Kidney epithelial cell (primary cell): ENCODE measurements at regions not wholly inside any gene's neighbourhood (a gene's known extent, or its start where the extent isn't known, plus 50 kb on each side); places are given as distances from the start of the nearest gene placed in this dataset.
"Not testable (repeated sequence)": the region's sequence is repeated elsewhere in the genome, so short reads cannot be mapped to it uniquely, and the experiment has no call there.

Experiments
- DNase-seq: peaks from one replicate; pipeline ENCODE4 v3.0.0-alpha.2; 2010; ENCODE audit warnings: low read depth
- H3K27me3 ChIP-seq: 2 replicates; pipeline ENCODE4 v1.6.0; 2011; ENCODE audit warnings: low read length; ENCODE audit not compliant: control insufficient read depth, insufficient read depth
- H3K36me3 ChIP-seq: 2 replicates; pipeline ENCODE4 v1.5.1; 2011; ENCODE audit warnings: low read length; ENCODE audit not compliant: control insufficient read depth, insufficient read depth
- H3K4me3 ChIP-seq: 2 replicates; pipeline ENCODE4 v1.5.1; 2011; ENCODE audit warnings: low read depth, mild to moderate bottlenecking, control low read depth, low read length
- CTCF ChIP-seq: IDR thresholded peaks from 2 replicates; pipeline ENCODE4 v1.5.1; 2011; ENCODE audit warnings: mild to moderate bottlenecking, moderate library complexity, low read length, control low read depth, inconsistent platforms; ENCODE audit not compliant: insufficient read depth, poor library complexity, severe bottlenecking

- no peak for DNase-seq
- Histone ChIP-seq H3K36me3 (no peaks in the 10 kb centered on the region), H3K4me3 (no peak overlapping the region), H3K27me3 (peaks cover 14% of the 10 kb centered on the region)
- TF ChIP-seq CTCF: no peak
Observed at GRCh38 chr6:166253778-166254204, 54.4 kb downstream of the PRR18 start.

GRCh38 chr6:166253281-166253681 is 54.9 kb downstream of the PRR18 start:
- no peaks in the 10 kb centered on the region for H3K36me3 ChIP-seq
- TF ChIP-seq CTCF: no peak
- peaks cover 14% of the 10 kb centered on the region for H3K27me3 ChIP-seq
- H3K4me3 ChIP-seq: peak overlapping the region; percentile 30
- no peak for DNase-seq

GRCh38 chr6:166252601-166253000 is 55.6 kb downstream of the PRR18 start:
- TF ChIP-seq CTCF: no peak
- DNase-seq: no peak
- Histone ChIP-seq H3K27me3 (peaks cover 14% of the 10 kb centered on the region), H3K4me3 (no peak overlapping the region), H3K36me3 (no peaks in the 10 kb centered on the region)

GRCh38 chr6:166251655-166252054 is 56.5 kb downstream of the PRR18 start:
- Histone ChIP-seq H3K36me3 (no peaks in the 10 kb centered on the region), H3K27me3 (peaks cover 14% of the 10 kb centered on the region), H3K4me3 (no peak overlapping the region)
- no peak for TF ChIP-seq CTCF
- DNase-seq: no peak

- peaks cover 14% of the 10 kb centered on the region for H3K27me3 ChIP-seq
- no peaks in the 10 kb centered on the region for H3K36me3 ChIP-seq
- no peak overlapping the region for H3K4me3 ChIP-seq
- DNase-seq: no peak
- no peak for TF ChIP-seq CTCF
Observed at GRCh38 chr6:166251211-166251610, 57.0 kb downstream of the PRR18 start.

- H3K27me3 ChIP-seq: peaks cover 16% of the 10 kb centered on the region
- DNase-seq, H3K36me3 ChIP-seq, H3K4me3 ChIP-seq: not testable (repeated sequence)
Observed at GRCh38 chr6:166249061-166249785, 59.0 kb downstream of the PRR18 start.
